ENCODE measurements at regions not wholly inside any gene's neighbourhood (a gene's known extent, or its start where the extent isn't known, plus 50 kb on each side); places are given as distances from the start of the nearest gene placed in this dataset.

- DNase-seq (ENCODE audit: low read depth in 2 of 3, low spot score in 1 of 3) = no peak
Measured at GRCh38 chr2:37837628-37838328, 87.3 kb upstream of the RMDN2 start.

DNA sequence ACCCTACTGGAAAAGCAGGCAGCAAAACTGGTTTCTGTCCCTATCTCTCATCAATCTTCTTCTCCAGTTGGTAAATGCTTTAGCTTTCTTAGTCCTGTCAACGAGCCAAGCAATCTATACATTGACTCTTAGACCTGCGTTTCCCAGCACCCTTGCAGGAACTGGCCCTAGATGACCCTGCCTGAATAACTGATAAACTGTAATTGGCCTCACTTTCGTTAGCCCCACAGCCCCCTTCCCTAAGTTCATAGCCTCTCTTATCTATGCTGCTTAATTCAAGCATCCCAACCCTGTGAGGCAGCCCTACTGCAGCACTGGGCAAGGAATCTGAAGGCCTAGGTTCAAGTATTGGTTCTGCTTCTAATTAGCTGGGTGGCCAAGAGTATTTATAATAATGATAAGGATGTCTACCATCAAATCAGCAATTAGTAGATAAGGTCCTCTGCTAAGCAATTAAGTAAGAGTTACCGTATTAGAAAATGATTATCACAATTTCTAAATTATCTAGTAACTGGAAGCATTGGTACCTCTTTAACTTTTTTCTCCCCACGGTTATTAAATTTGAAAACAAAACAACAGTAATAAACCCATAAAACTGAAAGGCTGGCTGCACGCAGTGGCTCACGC, 86.4 kb upstream of the RMDN2 start:
- no peak for DNase-seq (ENCODE audit: low read depth in 2 of 3, low spot score in 1 of 3)

GRCh38 chr2:37839991-37840390, 85.1 kb upstream of the RMDN2 start:
- DNase-seq (ENCODE audit: low read depth in 2 of 3, low spot score in 1 of 3) = no peak

GRCh38 chr2:37842732-37843440, 82.2 kb upstream of the RMDN2 start:
- DNase-seq (ENCODE audit: low read depth in 2 of 3, low spot score in 1 of 3) = no peak

GRCh38 chr2:37843556-37843955, 81.5 kb upstream of the RMDN2 start:
- no peak for DNase-seq (ENCODE audit: low read depth in 2 of 3, low spot score in 1 of 3)

- no peak for DNase-seq (ENCODE audit: low read depth in 2 of 3, low spot score in 1 of 3)
Measured at GRCh38 chr2:37846207-37846606, 78.9 kb upstream of the RMDN2 start.

DNA sequence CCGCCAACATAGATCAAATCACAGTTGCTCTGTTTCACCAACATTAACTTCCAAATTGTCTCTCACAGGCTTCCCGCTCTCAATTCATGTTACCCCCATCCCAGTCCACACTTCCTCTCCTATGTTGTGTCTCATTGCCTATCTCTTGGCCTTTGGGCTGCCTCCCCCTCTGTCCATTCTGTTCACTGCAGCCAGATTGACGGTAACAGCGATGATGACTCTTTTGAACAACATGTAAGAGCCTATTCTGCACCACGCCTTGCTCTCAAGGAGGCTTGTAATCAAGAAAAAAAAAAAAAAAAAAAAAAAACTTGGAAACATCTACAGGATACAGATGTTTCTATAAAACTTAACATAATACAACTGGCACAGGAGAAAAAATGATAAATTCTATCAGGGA, 77.3 kb upstream of the RMDN2 start:
- no peak for DNase-seq (ENCODE audit: low read depth in 2 of 3, low spot score in 1 of 3)

- DNase-seq (ENCODE audit: low read depth in 2 of 3, low spot score in 1 of 3) = no peak
Measured at GRCh38 chr2:37848451-37848850, 76.6 kb upstream of the RMDN2 start.

- no peak for DNase-seq (ENCODE audit: low read depth in 2 of 3, low spot score in 1 of 3)
Measured at GRCh38 chr2:37849911-37850310, 75.2 kb upstream of the RMDN2 start.

GRCh38 chr2:37851428-37851827, 73.7 kb upstream of the RMDN2 start:
- DNase-seq (ENCODE audit: low read depth in 2 of 3, low spot score in 1 of 3) = no peak

DNA sequence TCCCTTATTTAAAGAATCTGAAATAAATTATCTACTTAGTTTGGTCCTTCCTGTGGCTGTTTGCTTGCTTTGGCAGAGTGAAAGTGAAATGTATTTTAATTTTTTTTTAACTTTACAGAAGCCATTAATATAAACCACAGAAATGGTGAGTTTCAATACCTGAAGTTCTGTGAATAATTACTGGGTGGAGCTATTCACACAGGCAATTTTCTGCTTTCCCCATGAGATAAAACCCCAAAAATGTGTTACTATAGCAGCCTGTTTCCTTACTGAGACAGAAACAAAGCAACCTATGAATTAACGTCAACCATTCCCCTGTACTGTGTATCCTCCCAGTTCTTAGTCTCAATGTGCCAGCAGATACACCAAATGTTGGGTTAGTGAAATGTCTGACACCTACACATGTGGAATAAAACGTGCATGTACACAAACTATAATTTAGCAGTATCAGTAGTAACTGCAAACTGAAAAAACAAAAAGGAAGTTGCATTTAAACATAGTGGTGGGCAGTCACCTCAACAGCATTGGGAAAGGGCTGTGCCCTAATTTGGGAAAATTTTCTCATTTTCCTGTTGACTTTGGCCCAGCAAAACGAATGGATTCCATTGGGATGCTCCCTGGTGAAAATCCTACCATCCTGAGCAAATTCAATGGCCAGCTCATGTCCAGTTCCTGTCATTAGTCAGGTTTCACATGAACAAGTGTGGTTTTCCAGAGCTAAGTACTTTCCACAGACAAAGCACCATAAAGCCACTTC, 73.1 kb upstream of the RMDN2 start:
- DNase-seq (ENCODE audit: low read depth in 2 of 3, low spot score in 1 of 3) = no peak

DNA sequence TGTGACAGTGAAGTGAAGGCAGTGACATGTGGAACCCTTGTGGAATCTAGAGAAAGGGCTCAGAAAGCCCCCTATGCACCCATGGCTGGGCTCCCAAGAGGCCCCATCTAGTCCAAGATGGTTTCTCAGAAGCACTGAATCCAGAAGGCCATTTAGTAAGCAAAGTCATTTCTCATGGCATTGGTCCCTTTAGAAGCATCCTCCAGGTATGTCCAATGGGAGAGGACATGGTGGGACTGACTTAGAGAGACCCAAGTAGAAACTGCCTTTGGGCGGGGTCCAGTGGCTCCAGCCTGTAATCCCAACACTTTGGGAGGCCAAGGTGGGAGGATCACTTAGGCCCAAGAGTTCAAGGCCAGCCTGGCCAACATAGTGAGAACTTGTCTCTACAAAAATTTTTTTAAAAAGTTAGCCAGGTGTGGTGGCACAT, 72.5 kb upstream of the RMDN2 start:
- DNase-seq (ENCODE audit: low read depth in 2 of 3, low spot score in 1 of 3) = no peak

- no peak for DNase-seq (ENCODE audit: low read depth in 2 of 3, low spot score in 1 of 3)
Measured at GRCh38 chr2:37854676-37855282, 70.3 kb upstream of the RMDN2 start.

DNA sequence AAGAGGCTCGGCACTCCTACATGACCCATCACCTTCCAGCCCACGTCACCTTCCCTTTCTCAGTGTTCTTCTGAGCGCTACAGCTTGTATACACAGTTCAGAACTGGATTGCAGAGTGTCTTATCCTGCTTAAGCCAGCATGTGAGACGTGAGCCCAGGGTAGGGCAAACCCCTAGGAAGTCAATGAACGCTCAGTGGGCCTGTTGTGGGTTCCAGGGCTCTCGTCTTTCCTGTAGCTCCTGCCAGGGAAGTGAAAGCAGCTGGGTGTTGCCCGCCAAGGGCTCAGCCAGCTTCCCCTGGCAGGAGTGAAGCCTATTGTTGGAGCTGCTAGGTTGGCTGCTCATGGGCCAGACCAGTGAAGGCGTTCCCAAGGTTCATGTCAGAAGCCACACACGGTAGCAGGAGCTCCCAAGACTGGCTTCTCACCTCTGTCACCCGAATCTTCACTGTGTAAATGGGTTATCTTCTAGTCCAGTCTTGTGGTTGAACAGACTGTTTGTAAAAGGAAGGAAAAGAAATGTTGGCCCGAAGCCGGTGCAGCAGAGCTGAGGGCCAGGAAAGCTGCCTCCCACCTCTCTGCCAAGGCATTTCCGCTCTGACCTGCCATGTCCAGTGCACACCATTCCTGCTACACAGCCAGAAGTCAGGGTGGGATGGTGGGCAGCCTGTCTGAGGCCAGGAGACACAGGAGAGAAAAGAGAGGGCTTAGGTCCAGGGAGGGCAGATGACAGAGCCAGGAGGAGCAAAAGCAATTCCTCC, 69.6 kb upstream of the RMDN2 start:
- DNase-seq (ENCODE audit: low read depth in 2 of 3, low spot score in 1 of 3) = no peak

DNA sequence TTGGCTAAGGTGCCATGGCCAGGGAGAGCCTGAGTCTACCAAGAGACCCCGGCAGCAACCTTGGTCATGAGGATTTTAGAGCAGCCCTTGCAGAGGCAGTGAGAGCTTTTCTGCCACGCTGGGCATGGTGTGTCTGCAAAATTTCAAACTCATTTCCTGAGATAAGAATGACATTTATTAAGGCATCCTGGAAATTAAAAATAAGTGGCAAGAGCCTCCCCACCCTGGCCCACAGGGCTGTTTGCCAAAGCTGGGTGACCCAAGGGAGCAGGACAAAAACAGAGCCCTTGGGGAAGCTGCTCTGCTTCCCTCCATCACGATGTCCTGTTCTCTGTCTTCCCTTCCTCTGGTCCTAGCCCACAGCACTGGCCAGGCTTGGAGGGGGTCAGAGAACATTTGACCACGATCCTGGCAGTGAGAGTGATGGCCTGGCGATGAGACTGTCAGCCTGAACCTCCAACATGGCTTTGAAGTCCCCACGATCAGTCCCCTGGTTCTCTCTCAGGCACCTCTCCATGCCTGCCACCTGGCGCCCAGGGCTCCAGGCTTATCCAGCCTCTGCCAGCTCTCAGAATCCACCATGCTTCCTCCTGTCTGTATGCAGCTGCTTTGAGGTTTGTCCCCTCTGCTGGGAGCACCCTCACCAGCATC, 68.9 kb upstream of the RMDN2 start:
- no peak for DNase-seq (ENCODE audit: low read depth in 2 of 3, low spot score in 1 of 3)

DNA sequence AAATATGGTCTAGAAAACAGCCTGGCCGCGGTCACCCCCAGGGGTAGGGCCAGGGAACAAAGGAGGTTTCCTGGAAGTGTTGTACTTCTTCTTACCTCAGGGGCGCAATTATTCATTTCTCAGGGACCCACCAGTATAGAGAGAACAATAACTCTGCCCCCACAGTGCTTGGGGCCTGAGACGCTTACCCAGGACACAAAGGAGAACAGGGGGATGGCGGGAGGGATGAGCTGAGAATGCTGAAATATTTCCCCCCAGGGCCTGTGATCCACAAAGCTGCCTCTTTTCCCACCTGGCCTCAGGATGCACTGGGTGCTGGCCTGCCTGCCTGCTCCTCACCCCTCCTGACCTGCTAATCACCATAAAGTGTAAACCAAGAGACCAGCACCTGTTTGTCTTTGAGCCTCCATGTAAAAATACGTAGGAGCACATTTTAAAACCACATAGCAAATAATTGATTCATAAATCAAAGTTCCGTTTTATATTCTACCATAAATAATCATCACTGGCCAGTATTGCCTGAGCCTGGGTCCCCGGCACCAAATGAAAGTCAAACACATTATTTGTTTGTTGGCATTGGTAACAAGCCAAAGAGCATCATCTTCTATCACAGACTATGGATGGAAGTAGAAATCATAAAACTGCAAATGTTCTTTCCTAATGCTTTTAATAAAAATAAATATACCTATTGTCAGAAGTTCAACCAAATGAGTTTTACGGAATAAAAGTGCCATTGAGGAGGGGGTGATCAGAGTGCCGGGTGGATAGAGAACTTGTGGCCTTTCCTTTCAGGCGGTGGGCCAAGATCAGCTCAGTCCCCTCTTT, 67.3 kb upstream of the RMDN2 start:
- no peak for DNase-seq (ENCODE audit: low read depth in 2 of 3, low spot score in 1 of 3)

DNA sequence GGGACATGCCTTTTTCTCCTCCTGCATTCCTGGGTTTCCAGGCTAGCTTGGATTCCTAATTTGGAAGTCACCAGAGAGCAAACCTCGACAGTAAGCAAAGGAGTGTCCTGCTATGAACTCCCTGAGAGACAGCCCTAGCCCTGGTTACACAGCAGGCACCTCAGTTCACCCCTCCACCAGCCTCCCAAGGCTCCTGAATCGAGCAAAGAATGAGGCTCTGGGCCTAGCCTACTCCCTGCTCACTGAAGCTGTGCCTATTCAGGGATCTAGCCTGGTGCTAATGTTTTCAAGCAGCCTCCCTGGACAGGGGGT, 66.7 kb upstream of the RMDN2 start:
- no peak for DNase-seq (ENCODE audit: low read depth in 2 of 3, low spot score in 1 of 3)

GRCh38 chr2:37858725-37859267, 66.3 kb upstream of the RMDN2 start:
- no peak for DNase-seq (ENCODE audit: low read depth in 2 of 3, low spot score in 1 of 3)

DNA sequence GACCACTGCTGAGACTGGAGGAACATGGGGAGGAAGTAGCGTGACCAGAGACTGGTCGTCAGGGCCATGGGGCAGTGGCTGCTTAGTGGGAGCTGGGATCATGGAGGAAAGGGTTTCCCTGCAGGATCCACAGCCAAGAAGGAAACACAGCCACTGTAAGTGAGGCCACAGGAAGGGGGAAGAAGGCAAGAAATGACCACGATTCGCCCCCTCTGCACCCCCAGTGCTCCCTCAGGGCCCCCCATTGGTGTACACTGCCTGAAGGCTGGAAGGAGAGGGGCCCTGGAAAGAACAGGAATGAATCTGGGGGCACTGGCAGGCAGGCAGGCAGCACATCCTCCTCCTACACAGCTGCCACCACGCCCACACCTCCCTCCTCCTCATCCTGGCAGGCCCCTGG, 62.5 kb upstream of the RMDN2 start:
- no peak for DNase-seq (ENCODE audit: low read depth in 2 of 3, low spot score in 1 of 3)

All from stimulated activated CD4-positive, alpha-beta T cell treated with anti-CD3 and anti-CD28 coated beads, Interleukin-12 subunit alpha, Interleukin-12 subunit beta, amount 100 ng/mL, for 48 hours (primary cell).